ENCODE measurements at regions not wholly inside any gene's neighbourhood (a gene's known extent, or its start where the extent isn't known, plus 50 kb on each side); places are given as distances from the start of the nearest gene placed in this dataset.

GRCh38 chr11:16618431-16618830 is 120.0 kb upstream of the C11orf58 start:
- no peak for ATAC-seq
- TF ChIP-seq RARB (CRISPR knock-in tag; IDR thresholded peaks at IDR 0.05) (no peak), ZNF565 (CRISPR knock-in tag; conservative IDR thresholded peaks at IDR 0.05; ENCODE audit: low read depth) (no peak), ZFP3 (CRISPR knock-in tag; IDR thresholded peaks at IDR 0.05) (no peak), BACH2 (CRISPR knock-in tag; IDR thresholded peaks at IDR 0.05; ENCODE audit: borderline replicate concordance) (no peak), OSR1 (CRISPR knock-in tag; IDR thresholded peaks at IDR 0.05) (no peak), TCF4 (CRISPR knock-in tag; IDR thresholded peaks at IDR 0.05; ENCODE audit: borderline replicate concordance) (no peak), CSDC2 (CRISPR knock-in tag; IDR thresholded peaks at IDR 0.05) (no peak), GLIS3 (CRISPR knock-in tag; IDR thresholded peaks at IDR 0.05) (no peak)

GRCh38 chr11:16615480-16615879 is 123.0 kb upstream of the C11orf58 start:
- TF ChIP-seq ARNTL (CRISPR knock-in tag; IDR thresholded peaks at IDR 0.05; ENCODE audit: borderline replicate concordance, low read depth) (no peak), ZNF70 (CRISPR knock-in tag; IDR thresholded peaks at IDR 0.05) (no peak), RARB (CRISPR knock-in tag; IDR thresholded peaks at IDR 0.05) (no peak), ZFP3 (CRISPR knock-in tag; IDR thresholded peaks at IDR 0.05) (no peak), TOX (CRISPR knock-in tag; IDR thresholded peaks at IDR 0.05; ENCODE audit: borderline replicate concordance) (no peak), ZFP30 (CRISPR knock-in tag; IDR thresholded peaks at IDR 0.05) (no peak), TCF4 (CRISPR knock-in tag; IDR thresholded peaks at IDR 0.05; ENCODE audit: borderline replicate concordance) (no peak), SNAI2 (CRISPR knock-in tag; IDR thresholded peaks at IDR 0.05) (no peak), ISL1 (CRISPR knock-in tag; IDR thresholded peaks at IDR 0.05) (no peak), POU6F1 (CRISPR knock-in tag; IDR thresholded peaks at IDR 0.05; ENCODE audit: borderline replicate concordance, low read depth) (no peak), ZNF565 (CRISPR knock-in tag; conservative IDR thresholded peaks at IDR 0.05; ENCODE audit: low read depth) (no peak), GLIS3 (CRISPR knock-in tag; IDR thresholded peaks at IDR 0.05) (no peak), ESRRG (CRISPR knock-in tag; IDR thresholded peaks at IDR 0.05) (no peak), ZNF8 (CRISPR knock-in tag; IDR thresholded peaks at IDR 0.05) (no peak), PPARA (CRISPR knock-in tag; IDR thresholded peaks at IDR 0.05; ENCODE audit: borderline replicate concordance) (no peak)
- TF ChIP-seq, protein P1, sequence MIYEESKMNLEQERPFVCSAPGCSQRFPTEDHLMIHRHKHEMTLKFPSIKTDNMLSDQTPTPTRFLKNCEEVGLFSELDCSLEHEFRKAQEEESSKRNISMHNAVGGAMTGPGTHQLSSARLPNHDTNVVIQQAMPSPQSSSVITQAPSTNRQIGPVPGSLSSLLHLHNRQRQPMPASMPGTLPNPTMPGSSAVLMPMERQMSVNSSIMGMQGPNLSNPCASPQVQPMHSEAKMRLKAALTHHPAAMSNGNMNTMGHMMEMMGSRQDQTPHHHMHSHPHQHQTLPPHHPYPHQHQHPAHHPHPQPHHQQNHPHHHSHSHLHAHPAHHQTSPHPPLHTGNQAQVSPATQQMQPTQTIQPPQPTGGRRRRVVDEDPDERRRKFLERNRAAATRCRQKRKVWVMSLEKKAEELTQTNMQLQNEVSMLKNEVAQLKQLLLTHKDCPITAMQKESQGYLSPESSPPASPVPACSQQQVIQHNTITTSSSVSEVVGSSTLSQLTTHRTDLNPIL (CRISPR knock-in tag; IDR thresholded peaks at IDR 0.05; ENCODE audit: low read depth) = no peak
- TF ChIP-seq, protein P2, sequence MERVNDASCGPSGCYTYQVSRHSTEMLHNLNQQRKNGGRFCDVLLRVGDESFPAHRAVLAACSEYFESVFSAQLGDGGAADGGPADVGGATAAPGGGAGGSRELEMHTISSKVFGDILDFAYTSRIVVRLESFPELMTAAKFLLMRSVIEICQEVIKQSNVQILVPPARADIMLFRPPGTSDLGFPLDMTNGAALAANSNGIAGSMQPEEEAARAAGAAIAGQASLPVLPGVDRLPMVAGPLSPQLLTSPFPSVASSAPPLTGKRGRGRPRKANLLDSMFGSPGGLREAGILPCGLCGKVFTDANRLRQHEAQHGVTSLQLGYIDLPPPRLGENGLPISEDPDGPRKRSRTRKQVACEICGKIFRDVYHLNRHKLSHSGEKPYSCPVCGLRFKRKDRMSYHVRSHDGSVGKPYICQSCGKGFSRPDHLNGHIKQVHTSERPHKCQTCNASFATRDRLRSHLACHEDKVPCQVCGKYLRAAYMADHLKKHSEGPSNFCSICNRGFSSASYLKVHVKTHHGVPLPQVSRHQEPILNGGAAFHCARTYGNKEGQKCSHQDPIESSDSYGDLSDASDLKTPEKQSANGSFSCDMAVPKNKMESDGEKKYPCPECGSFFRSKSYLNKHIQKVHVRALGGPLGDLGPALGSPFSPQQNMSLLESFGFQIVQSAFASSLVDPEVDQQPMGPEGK (CRISPR knock-in tag; IDR thresholded peaks at IDR 0.05; ENCODE audit: borderline replicate concordance) = no peak
- TF ChIP-seq, protein P3, sequence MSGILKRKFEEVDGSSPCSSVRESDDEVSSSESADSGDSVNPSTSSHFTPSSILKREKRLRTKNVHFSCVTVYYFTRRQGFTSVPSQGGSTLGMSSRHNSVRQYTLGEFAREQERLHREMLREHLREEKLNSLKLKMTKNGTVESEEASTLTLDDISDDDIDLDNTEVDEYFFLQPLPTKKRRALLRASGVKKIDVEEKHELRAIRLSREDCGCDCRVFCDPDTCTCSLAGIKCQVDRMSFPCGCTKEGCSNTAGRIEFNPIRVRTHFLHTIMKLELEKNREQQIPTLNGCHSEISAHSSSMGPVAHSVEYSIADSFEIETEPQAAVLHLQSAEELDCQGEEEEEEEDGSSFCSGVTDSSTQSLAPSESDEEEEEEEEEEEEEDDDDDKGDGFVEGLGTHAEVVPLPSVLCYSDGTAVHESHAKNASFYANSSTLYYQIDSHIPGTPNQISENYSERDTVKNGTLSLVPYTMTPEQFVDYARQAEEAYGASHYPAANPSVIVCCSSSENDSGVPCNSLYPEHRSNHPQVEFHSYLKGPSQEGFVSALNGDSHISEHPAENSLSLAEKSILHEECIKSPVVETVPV (CRISPR knock-in tag; IDR thresholded peaks at IDR 0.05) = no peak
- ATAC-seq = no peak

GRCh38 chr11:16613512-16614381 is 124.7 kb upstream of the C11orf58 start:
- peak; percentile 99 for ATAC-seq
- TF ChIP-seq CSDC2 (CRISPR knock-in tag; IDR thresholded peaks at IDR 0.05) (no peak), ARNTL (CRISPR knock-in tag; IDR thresholded peaks at IDR 0.05; ENCODE audit: borderline replicate concordance, low read depth) (no peak), PPARA (CRISPR knock-in tag; IDR thresholded peaks at IDR 0.05; ENCODE audit: borderline replicate concordance) (no peak), ISL1 (CRISPR knock-in tag; IDR thresholded peaks at IDR 0.05) (no peak), ZFP3 (CRISPR knock-in tag; IDR thresholded peaks at IDR 0.05) (no peak), POU6F1 (CRISPR knock-in tag; IDR thresholded peaks at IDR 0.05; ENCODE audit: borderline replicate concordance, low read depth) (no peak), ZNF70 (CRISPR knock-in tag; IDR thresholded peaks at IDR 0.05) (no peak), ZNF8 (CRISPR knock-in tag; IDR thresholded peaks at IDR 0.05) (no peak), GLIS3 (CRISPR knock-in tag; IDR thresholded peaks at IDR 0.05) (no peak), SNAI2 (CRISPR knock-in tag; IDR thresholded peaks at IDR 0.05) (no peak), ZNF565 (CRISPR knock-in tag; conservative IDR thresholded peaks at IDR 0.05; ENCODE audit: low read depth) (no peak), OSR1 (CRISPR knock-in tag; IDR thresholded peaks at IDR 0.05) (no peak)
- TF ChIP-seq, protein P3 (CRISPR knock-in tag; IDR thresholded peaks at IDR 0.05) = no peak
- TF ChIP-seq, protein P1 (CRISPR knock-in tag; IDR thresholded peaks at IDR 0.05; ENCODE audit: low read depth) = no peak
- TF ChIP-seq, protein P2 (CRISPR knock-in tag; IDR thresholded peaks at IDR 0.05; ENCODE audit: borderline replicate concordance) = no peak

Data from SK-N-SH treated with all-trans-retinoic acid at 6 μM for 48 hours (cell line).